Panc1 (cell line): ENCODE measurements at regions not wholly inside any gene's neighbourhood (a gene's known extent, or its start where the extent isn't known, plus 50 kb on each side); places are given as distances from the start of the nearest gene placed in this dataset.

Experiments
- ATAC-seq: fragments of 200-7000 bp; cut with Tn5 transposase; 2 replicates; pipeline ENCODE4 v1.9.1; 2020; ENCODE audit warnings: mild to moderate bottlenecking, moderate library complexity
- BruUV-seq: library from RNA; stranded (reverse); fragments of 400-500 nt; replicated peaks from 2 replicates; lab custom pipeline; 2021; lab: Mats Ljungman, UMichigan
- CTCF ChIA-PET: fragments of 300-600 bp; sonication (Branson Sonifier 250); formaldehyde crosslinking; loops from one replicate; lab custom pipeline; 2022; ENCODE audit warnings: antibody characterized with exemption; lab: Charles Lee
- POLR2A ChIA-PET: fragments of 300-600 bp; sonication (Branson Sonifier 250); formaldehyde crosslinking; loops from one replicate; lab custom pipeline; 2022; ENCODE audit warnings: antibody characterized with exemption; lab: Charles Lee
- DNase-seq: peaks from one replicate; pipeline ENCODE4 v3.0.0-alpha.2; 2010; ENCODE audit warnings: low read depth, low spot score
- H3K27ac ChIP-seq: 2 replicates; pipeline ENCODE4 v1.5.1; 2011; ENCODE audit warnings: mild to moderate bottlenecking, low read length, inconsistent platforms
- H3K27me3 ChIP-seq: fragments of 200-500 bp; sonication (Bioruptor generic); 2 replicates; pipeline ENCODE4 v1.6.0; 2014; ENCODE audit warnings: low read length, inconsistent platforms; ENCODE audit not compliant: control insufficient read depth, insufficient read depth
- H3K36me3 ChIP-seq: fragments of 200-500 bp; sonication (Bioruptor generic); 2 replicates; pipeline ENCODE4 v1.5.1; 2014; ENCODE audit warnings: inconsistent platforms, mild to moderate bottlenecking, low read length, moderate library complexity; ENCODE audit not compliant: control insufficient read depth, insufficient read depth
- H3K4me1 ChIP-seq: 2 replicates; pipeline ENCODE4 v1.5.1; 2011; ENCODE audit warnings: inconsistent platforms, mild to moderate bottlenecking, low read length, moderate library complexity; ENCODE audit not compliant: control insufficient read depth, insufficient read depth
- H3K4me3 ChIP-seq, 2 experiments: 2 replicates each; pipeline ENCODE4 v1.5.1; 2011 to 2012; ENCODE audit warnings: low read depth in 2 of 2, low read length in 2 of 2, mild to moderate bottlenecking in 2 of 2, inconsistent platforms in 1 of 2, moderate library complexity in 1 of 2
- H3K9me3 ChIP-seq: fragments of 200-500 bp; sonication (Bioruptor generic); 2 replicates; pipeline ENCODE4 v1.5.1; 2014; ENCODE audit warnings: low read depth, mild to moderate bottlenecking, inconsistent platforms, low read length, moderate library complexity; ENCODE audit not compliant: control insufficient read depth, insufficient read depth
- CTCF ChIP-seq: fragments of 450-650 bp; IDR thresholded peaks from 2 replicates; pipeline ENCODE4 v1.5.1; 2017; ENCODE audit warnings: mild to moderate bottlenecking
- POLR2AphosphoS5 ChIP-seq: IDR thresholded peaks from 2 replicates; pipeline ENCODE4 v1.6.1; 2012; ENCODE audit warnings: mild to moderate bottlenecking, low read depth, low read length, moderate library complexity
- SIN3A ChIP-seq: IDR thresholded peaks from 2 replicates; pipeline ENCODE4 v1.6.1; 2012; ENCODE audit warnings: low read depth, mild to moderate bottlenecking, low read length, moderate library complexity, borderline replicate concordance; ENCODE audit not compliant: insufficient read depth
- TCF7L2 ChIP-seq: IDR thresholded peaks from 2 replicates; pipeline ENCODE4 v1.6.1; 2011; ENCODE audit warnings: mild to moderate bottlenecking, low read depth, low read length, inconsistent platforms
- in situ Hi-C: cut with HindIII; loops from 2 replicates; pipeline ENCODE4 v1.10.0; 2016; ENCODE audit warnings: low sequenced_read_pairs, low pct_unique_long_range_greater_than_20kb
- intact Hi-C: fragments of 100-400 bp; cut with micrococcal nuclease; formaldehyde crosslinking; loops from one replicate; pipeline ENCODE4 v1.10.0; 2022; ENCODE audit not compliant: unreplicated experiment
- TF ChIP-seq, protein P1 (sequence below), 2 experiments: IDR thresholded peaks; 2 replicates each; pipeline ENCODE4 v1.6.1; 2011 to 2012; ENCODE audit warnings: low read depth in 2 of 2, control low read depth in 1 of 2, low read length in 1 of 2, mild to moderate bottlenecking in 1 of 2, moderate library complexity in 1 of 2; ENCODE audit not compliant: insufficient read depth in 1 of 2

DNA sequence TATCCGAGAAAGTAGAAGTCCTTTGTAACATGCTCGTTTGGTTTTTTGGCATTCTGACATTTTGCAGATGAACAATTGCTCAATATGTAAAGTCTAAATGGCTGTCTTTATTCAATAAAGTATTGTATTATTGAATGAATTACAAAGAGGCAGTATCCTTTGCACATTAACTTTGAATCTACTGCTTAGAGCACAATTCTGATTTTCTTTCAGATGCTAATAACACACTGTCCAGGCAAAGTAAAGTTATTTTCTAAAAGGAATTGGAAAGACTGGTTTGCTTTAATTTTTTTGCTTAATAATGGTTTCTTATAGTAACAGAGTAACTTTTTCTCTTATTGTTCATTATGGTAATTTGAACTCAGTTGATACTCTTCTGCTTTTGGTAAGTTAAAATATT lies 494.8 kb downstream of the RWDD3 start:
- Histone ChIP-seq H3K4me3 (no peak overlapping the region), H3K9me3 (no peaks in the 10 kb centered on the region), H3K4me1 (no peaks in the 10 kb centered on the region), H3K27me3 (no peaks in the 10 kb centered on the region), H3K36me3 (no peaks in the 10 kb centered on the region), H3K27ac (no peak overlapping the region)
- ChIA-PET POLR2A (no interaction called here), CTCF (no interaction called here)
- intact Hi-C loops: no loop called here
- TF ChIP-seq, protein P1, sequence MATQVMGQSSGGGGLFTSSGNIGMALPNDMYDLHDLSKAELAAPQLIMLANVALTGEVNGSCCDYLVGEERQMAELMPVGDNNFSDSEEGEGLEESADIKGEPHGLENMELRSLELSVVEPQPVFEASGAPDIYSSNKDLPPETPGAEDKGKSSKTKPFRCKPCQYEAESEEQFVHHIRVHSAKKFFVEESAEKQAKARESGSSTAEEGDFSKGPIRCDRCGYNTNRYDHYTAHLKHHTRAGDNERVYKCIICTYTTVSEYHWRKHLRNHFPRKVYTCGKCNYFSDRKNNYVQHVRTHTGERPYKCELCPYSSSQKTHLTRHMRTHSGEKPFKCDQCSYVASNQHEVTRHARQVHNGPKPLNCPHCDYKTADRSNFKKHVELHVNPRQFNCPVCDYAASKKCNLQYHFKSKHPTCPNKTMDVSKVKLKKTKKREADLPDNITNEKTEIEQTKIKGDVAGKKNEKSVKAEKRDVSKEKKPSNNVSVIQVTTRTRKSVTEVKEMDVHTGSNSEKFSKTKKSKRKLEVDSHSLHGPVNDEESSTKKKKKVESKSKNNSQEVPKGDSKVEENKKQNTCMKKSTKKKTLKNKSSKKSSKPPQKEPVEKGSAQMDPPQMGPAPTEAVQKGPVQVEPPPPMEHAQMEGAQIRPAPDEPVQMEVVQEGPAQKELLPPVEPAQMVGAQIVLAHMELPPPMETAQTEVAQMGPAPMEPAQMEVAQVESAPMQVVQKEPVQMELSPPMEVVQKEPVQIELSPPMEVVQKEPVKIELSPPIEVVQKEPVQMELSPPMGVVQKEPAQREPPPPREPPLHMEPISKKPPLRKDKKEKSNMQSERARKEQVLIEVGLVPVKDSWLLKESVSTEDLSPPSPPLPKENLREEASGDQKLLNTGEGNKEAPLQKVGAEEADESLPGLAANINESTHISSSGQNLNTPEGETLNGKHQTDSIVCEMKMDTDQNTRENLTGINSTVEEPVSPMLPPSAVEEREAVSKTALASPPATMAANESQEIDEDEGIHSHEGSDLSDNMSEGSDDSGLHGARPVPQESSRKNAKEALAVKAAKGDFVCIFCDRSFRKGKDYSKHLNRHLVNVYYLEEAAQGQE (IDR thresholded peaks at IDR 0.05; ENCODE audit: insufficient read depth in 1 of 2, low read depth in 2 of 2, low read length in 1 of 2): no peak
- BruUV-seq: no TSS peak
- DNase-seq: no peak
- in situ Hi-C loops: no loop called here
- no peak for ATAC-seq

GRCh38 chr1:95730986-95731385 lies 497.0 kb downstream of the RWDD3 start:
- CTCF ChIA-PET: no interaction called here
- intact Hi-C loops: no loop called here

DNA sequence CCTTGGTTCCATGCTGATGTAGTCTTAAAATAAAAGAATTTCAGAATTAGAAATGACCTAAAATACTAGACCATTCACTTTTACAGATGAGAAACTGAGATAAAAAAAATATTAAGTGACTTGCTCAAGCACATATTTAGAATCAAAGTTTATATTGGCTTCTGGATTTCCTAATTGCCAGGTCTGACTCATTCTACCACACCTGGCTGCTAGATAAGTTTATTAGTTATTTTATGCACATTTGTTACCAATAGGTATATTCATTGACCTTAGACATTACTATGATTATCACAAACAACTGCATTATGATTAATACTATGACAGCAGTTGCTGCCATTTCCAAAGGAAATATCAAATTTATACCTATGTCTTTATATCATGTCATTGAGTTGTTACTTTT lies 497.5 kb downstream of the RWDD3 start:
- Histone ChIP-seq H3K4me3 (no peak overlapping the region), H3K27me3 (no peaks in the 10 kb centered on the region), H3K4me1 (no peaks in the 10 kb centered on the region), H3K36me3 (no peaks in the 10 kb centered on the region), H3K27ac (no peak overlapping the region), H3K9me3 (no peaks in the 10 kb centered on the region)
- ATAC-seq: no peak
- intact Hi-C loops (no loop called here), in situ Hi-C loops (no loop called here)
- BruUV-seq: no TSS peak
- ChIA-PET CTCF (no interaction called here), POLR2A (no interaction called here)
- no peak for DNase-seq
- TF ChIP-seq, protein P1 (IDR thresholded peaks at IDR 0.05; ENCODE audit: insufficient read depth in 1 of 2, low read depth in 2 of 2, low read length in 1 of 2): no peak
- no peak for TF ChIP-seq CTCF
- TF ChIP-seq POLR2AphosphoS5: no peak
- TF ChIP-seq SIN3A: no peak
- no peak for TF ChIP-seq TCF7L2

More at GRCh38 chr1:95730986-95731385, 497.0 kb downstream of the RWDD3 start:
- ATAC-seq (no peak), DNase-seq (no peak)
- POLR2A ChIA-PET: no interaction called here
- Histone ChIP-seq H3K9me3 (no peaks in the 10 kb centered on the region), H3K27me3 (no peaks in the 10 kb centered on the region), H3K4me1 (no peaks in the 10 kb centered on the region), H3K36me3 (no peaks in the 10 kb centered on the region), H3K27ac (no peak overlapping the region), H3K4me3 (no peak overlapping the region)
- in situ Hi-C loops: no loop called here
- no TSS peak for BruUV-seq
- no peak for TF ChIP-seq CTCF
- TF ChIP-seq SIN3A: no peak
- no peak for TF ChIP-seq TCF7L2
- no peak for TF ChIP-seq POLR2AphosphoS5
